HFFc6 (cell line): ENCODE measurements at regions not wholly inside any gene's neighbourhood (a gene's known extent, or its start where the extent isn't known, plus 50 kb on each side); places are given as distances from the start of the nearest gene placed in this dataset.

Experiments
- DNase-seq: peaks from one replicate; pipeline ENCODE4 v3.0.0-alpha.2; 2018
- H3K27ac Mint-ChIP-seq: 2 replicates; pipeline ENCODE4 v1.8.0; 2020; ENCODE audit warnings: mild to moderate bottlenecking, mixed read lengths
- H3K27me3 Mint-ChIP-seq: 2 replicates; pipeline ENCODE4 v1.8.0; 2021; ENCODE audit warnings: mild to moderate bottlenecking, moderate library complexity, mixed read lengths; ENCODE audit not compliant: insufficient read depth
- H3K36me3 Mint-ChIP-seq: 2 replicates; pipeline ENCODE4 v1.8.0; 2021; ENCODE audit warnings: low read depth, mixed read lengths
- H3K4me1 Mint-ChIP-seq: 2 replicates; pipeline ENCODE4 v1.8.0; 2020; ENCODE audit warnings: low read depth, mixed read lengths
- H3K4me3 Mint-ChIP-seq: 2 replicates; pipeline ENCODE4 v1.8.0; 2020; ENCODE audit warnings: mild to moderate bottlenecking, moderate library complexity, mixed read lengths
- H3K9me3 Mint-ChIP-seq: 2 replicates; pipeline ENCODE4 v1.8.0; 2020; ENCODE audit warnings: mild to moderate bottlenecking, mixed read lengths
- CTCF ChIP-seq: fragments of 200-600 bp; sonication (generic); IDR thresholded peaks from 2 replicates; pipeline ENCODE4 v1.5.0; 2021; ENCODE audit warnings: antibody characterized with exemption, mild to moderate bottlenecking

GRCh38 chr5:42879291-42879690 lies 67.6 kb upstream of the SELENOP start:
- Mint-ChIP-seq H3K9me3 (no peaks in the 10 kb centered on the region), H3K27ac (no peak overlapping the region), H3K36me3 (no peaks in the 10 kb centered on the region), H3K27me3 (peaks cover 8% of the 10 kb centered on the region; the same call in 1 of the 2 replicates), H3K4me3 (no peak overlapping the region), H3K4me1 (no peaks in the 10 kb centered on the region)
- DNase-seq: no peak
- no peak for TF ChIP-seq CTCF

- Mint-ChIP-seq H3K4me1 (no peaks in the 10 kb centered on the region), H3K36me3 (no peaks in the 10 kb centered on the region), H3K9me3 (no peaks in the 10 kb centered on the region), H3K27me3 (peaks cover 8% of the 10 kb centered on the region; the same call in 1 of the 2 replicates), H3K27ac (no peak overlapping the region), H3K4me3 (no peak overlapping the region)
- DNase-seq: no peak
- no peak for TF ChIP-seq CTCF
Observed at GRCh38 chr5:42878550-42878949, 66.9 kb upstream of the SELENOP start.

- Mint-ChIP-seq H3K36me3 (no peaks in the 10 kb centered on the region), H3K4me1 (no peaks in the 10 kb centered on the region), H3K27ac (no peak overlapping the region), H3K27me3 (peaks cover 8% of the 10 kb centered on the region; the same call in 1 of the 2 replicates), H3K9me3 (no peaks in the 10 kb centered on the region), H3K4me3 (no peak overlapping the region)
- no peak for DNase-seq
- no peak for TF ChIP-seq CTCF
Observed at GRCh38 chr5:42878041-42878440, 66.3 kb upstream of the SELENOP start.

DNA sequence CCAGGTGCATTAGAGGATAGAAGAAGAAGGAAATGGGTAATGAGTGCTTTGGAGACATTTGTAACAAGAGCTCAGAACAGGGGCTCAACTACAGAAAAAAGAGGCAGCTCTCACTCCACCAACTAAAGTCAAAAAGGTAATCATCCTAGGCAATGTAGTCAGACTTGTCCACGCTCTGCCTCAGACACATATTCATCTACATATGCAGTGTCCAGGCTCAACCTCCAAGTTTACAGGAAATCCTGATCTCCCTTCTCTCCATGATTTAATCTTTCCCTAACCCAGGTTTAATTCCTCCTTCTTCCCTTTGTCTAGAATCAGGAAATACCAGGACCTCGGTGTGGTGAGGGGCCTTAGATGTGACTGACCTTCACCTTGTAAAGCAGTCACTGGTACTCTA lies 65.7 kb upstream of the SELENOP start:
- TF ChIP-seq CTCF: no peak
- DNase-seq: no peak
- no peaks in the 10 kb centered on the region for H3K4me1 Mint-ChIP-seq

DNA sequence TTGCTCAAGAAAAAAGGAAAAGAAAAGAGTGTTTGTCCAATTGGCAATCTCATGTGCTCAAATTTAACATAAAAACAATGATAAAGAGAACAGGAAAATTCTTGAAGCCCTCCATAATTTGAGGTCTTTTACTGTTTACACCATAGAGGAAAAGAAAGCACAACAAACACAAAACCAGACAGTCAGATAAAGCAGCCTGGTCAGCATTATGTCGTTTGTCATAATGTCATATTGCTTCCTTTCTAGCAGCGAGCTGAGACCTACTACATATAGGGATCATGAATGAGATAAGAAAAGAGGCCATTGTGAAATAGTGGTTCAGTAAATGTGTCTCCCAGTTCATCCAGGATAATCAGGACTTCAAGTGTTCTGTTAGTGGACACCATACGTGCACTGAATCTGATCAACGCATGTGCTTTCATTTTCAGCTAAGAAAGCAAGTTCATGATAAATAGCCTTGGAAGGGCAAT lies 64.7 kb upstream of the SELENOP start:
- Mint-ChIP-seq H3K27ac (no peak overlapping the region), H3K4me1 (no peaks in the 10 kb centered on the region), H3K27me3 (peaks cover 9% of the 10 kb centered on the region), H3K9me3 (no peaks in the 10 kb centered on the region), H3K4me3 (no peak overlapping the region), H3K36me3 (no peaks in the 10 kb centered on the region)
- TF ChIP-seq CTCF: no peak
- no peak for DNase-seq

More for the DNA sequence above, 65.7 kb upstream of the SELENOP start:
- H3K4me3 Mint-ChIP-seq: no peak overlapping the region
- no peaks in the 10 kb centered on the region for H3K9me3 Mint-ChIP-seq
- H3K27ac Mint-ChIP-seq: no peak overlapping the region
- peaks cover 9% of the 10 kb centered on the region for H3K27me3 Mint-ChIP-seq
- no peaks in the 10 kb centered on the region for H3K36me3 Mint-ChIP-seq
